T47D (cell line): ENCODE measurements at regions not wholly inside any gene's neighbourhood (a gene's known extent, or its start where the extent isn't known, plus 50 kb on each side); places are given as distances from the start of the nearest gene placed in this dataset.

Experiments used
- DNase-seq, 2 experiments: peaks; one replicate each; pipeline versions ENCODE4 v3.0.0 to v3.0.0-alpha.2; 2011 to 2012; ENCODE audit warnings: low read depth in 1 of 2, low spot score in 1 of 2
- JUND ChIP-seq: IDR thresholded peaks from 2 replicates; pipeline ENCODE4 v1.6.1; 2012; ENCODE audit warnings: low read depth
- in situ Hi-C: cut with HindIII; loops from 2 replicates; pipeline ENCODE4 v1.10.0; 2016; ENCODE audit warnings: low sequenced_read_pairs, low pct_unique_long_range_greater_than_20kb

- no peak for TF ChIP-seq JUND
- in situ Hi-C loops = no loop called here
- peak in 1 of 2 experiments; percentile 14 for DNase-seq
Observed at GRCh38 chr11:116072601-116073410, 568.6 kb upstream of the CADM1 start.

DNA sequence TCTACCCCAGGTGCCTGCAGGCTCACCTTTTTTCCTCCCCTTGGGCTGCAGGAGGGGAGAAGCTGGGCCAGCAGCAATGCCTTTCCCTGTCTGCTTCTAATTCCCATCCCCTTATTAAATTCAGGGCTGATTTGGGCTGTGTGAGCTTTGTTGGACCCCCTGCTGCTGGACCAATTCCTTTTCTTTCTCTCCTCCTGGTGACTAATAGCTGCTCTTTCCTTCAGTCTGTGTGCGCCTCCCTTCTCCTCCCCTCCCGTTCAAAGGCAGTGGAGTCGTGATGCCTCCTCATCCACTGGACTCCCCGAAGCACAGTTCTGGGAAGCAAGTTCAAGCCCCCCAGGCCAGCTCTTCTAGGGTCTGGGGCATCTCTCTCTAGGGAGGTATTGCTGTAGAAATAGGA lies 567.9 kb upstream of the CADM1 start:
- TF ChIP-seq JUND = no peak
- in situ Hi-C loops = no loop called here
- no peak for DNase-seq

GRCh38 chr11:116071241-116071640 lies 567.0 kb upstream of the CADM1 start:
- TF ChIP-seq JUND = no peak
- DNase-seq = no peak

GRCh38 chr11:116070520-116070919 lies 566.3 kb upstream of the CADM1 start:
- in situ Hi-C loops = no loop called here
- TF ChIP-seq JUND = no peak
- no peak for DNase-seq

More at GRCh38 chr11:116071241-116071640, 567.0 kb upstream of the CADM1 start:
- in situ Hi-C loops = no loop called here

DNA sequence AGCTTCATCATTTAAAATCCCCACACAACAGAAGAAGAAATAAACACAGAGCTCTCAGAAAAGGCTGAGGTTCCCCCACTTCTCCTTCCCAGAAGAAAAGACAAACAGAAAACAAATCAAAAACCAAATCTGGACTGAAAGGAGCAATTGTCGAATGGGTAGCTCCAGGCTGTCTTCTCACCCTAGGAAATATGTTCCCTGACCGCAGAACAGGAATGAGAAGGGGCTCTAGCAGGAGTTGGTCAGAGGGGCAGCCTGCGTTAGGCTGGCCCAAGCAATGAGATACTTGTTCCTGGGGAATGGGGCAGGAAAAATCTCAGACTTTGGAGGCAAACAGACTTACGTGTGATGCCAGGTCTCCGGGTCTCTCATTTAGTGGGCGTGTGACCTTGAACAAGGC lies 562.6 kb upstream of the CADM1 start:
- in situ Hi-C loops = no loop called here
- DNase-seq = no peak
- TF ChIP-seq JUND = no peak

DNA sequence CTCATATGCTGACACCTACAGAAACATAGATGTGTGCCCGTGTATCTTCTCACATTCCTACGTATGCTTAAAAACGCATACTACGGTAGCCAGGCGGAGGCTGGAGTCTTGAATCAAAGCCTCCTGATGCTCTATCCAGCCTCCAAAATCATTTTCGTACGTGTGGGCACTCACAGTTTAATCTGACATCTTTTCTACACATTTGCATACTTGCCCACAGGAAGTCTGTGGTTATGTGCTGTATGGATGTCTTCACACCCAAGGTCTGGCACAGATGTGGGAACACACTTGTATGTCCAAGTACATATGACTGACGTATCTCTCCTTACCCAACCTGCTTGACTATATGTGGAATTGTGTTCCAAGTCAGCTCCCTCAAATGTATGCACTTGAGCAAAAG lies 561.8 kb upstream of the CADM1 start:
- TF ChIP-seq JUND = no peak
- in situ Hi-C loops = no loop called here
- DNase-seq = no peak

DNA sequence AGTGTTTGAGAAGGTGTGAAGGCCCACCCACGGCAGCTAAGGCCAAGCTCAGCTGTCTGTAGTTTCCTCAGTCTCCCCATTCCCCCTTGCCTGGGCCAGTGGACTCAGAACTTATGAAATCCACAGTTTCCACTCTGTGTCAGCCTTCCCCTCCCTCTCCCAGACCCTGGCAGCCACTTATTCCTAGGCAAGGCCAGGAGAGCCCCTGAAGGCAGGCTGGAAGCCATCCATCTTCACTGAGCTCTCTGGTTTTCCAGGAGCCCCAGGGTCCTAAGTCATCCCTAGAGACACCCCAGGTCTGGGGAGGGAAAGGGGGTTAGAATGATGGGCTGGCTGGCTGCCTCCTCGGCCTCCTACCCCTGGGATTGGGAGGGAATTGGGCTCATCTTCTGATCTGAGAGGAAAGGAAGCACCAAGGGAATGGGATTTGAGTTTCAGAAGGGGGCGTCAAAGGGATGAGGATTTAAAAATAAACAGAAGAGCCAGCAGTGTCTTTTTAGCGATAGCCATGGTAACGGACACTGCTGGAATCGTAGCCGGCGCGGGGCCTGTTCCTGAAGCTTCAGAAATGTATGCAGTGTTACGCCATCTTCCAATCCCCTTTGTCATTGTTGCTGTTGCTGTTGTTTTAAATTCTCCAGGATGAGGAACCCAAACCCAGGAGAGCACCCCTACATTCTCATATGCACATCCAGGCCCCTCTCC lies 561.1 kb upstream of the CADM1 start:
- no peak for DNase-seq
- no peak for TF ChIP-seq JUND
- in situ Hi-C loops = no loop called here

DNA sequence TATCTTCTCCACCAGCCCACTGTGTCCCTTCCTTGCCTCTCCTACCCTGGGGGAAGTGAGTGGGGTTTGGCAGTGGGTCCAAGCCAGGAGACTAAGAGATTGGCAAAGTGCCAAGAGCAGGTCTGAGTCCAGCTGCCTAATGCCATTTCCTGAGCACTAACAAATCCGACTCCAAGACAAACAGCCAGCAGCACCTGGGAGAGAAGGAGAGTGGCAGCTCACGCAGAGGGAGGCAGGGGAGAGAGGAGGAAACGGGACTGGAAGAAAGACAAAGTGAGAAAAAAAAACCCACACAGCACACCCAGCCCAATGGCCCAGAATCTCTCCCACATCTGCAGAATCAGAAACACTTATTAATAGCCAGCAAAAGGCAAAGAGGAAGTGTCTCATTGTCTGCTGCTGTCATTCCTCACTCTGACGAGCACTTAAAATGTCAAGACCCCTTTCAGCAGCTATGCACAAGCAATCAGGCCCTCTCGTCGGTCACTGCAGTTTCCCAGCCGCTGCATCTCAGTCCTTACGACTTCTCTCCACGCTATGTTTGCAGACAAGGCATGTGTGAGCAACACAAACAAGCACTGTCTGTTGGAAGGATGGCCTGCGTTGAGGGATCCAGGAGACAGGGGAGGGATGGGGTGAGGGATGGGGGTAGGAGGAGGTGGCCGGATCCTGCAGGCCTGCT lies 558.4 kb upstream of the CADM1 start:
- DNase-seq = peak in 1 of 2 experiments; percentile 35
- in situ Hi-C loops = no loop called here
- no peak for TF ChIP-seq JUND

DNA sequence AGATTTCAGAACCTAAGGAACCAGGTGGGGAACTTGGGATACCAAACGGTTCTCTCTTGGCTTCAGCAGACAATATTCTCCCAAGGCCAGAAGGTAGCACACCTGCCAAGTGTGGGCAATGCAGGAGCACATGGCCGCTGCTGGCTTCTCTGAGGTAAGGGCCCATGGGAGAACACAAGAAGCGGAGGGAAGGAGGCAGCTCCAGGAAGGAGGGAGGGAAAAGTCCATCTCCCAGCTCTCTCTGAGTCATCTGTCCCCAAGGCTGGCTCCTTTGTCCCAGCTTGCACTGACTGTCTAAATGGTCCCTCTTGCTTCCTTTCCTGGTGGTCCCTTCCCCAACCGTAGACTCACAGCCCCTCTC lies 557.9 kb upstream of the CADM1 start:
- no peak for TF ChIP-seq JUND
- DNase-seq = peak in 1 of 2 experiments; percentile 10

GRCh38 chr11:116061322-116061721 lies 557.1 kb upstream of the CADM1 start:
- TF ChIP-seq JUND = no peak
- no peak for DNase-seq
- in situ Hi-C loops = no loop called here

More for the DNA sequence above, 557.9 kb upstream of the CADM1 start:
- in situ Hi-C loops = no loop called here

DNA sequence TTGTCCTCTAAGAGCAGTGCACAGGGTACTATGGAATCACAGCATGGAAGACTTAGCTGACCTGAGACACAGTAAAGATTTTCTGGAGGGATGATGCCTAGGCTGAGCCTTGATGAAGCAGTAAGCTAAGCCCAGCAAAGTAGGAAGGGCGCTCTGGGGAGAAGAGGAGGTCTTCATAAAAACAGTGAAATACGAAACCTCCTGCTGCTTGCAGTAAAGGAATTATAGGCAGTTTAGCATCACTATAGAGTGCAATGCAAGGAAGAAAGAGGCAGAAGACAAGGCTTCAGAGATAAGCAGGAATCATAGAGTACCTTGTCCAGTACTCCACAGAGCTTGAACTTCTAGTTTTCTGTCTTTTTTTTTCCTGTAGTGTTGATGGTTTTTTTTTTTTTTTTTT lies 555.7 kb upstream of the CADM1 start:
- in situ Hi-C loops = no loop called here
- no peak for DNase-seq

DNA sequence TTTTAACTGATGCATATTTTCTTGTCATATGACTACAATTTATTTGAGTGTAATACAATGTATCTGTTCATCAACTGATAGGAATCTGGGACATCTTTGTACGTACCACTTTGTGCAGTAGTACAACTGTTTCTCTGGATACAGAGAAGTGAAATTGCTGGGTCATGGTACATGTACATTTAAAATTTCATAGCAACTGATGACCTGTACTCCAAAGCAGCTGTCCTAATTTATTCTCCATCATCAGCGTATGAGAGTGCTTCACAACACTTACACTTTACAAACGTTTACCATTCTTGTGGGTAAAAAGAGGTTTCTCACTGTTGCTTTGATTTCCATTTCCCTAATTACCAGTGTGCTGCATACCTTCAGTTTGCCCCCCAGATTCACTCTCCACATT lies 552.8 kb upstream of the CADM1 start:
- in situ Hi-C loops = no loop called here
- no peak for DNase-seq
- TF ChIP-seq JUND = no peak

More for the DNA sequence above, 555.7 kb upstream of the CADM1 start:
- TF ChIP-seq JUND = no peak

- DNase-seq = no peak
- TF ChIP-seq JUND = no peak
- in situ Hi-C loops = no loop called here
Observed at GRCh38 chr11:116055064-116055463, 550.8 kb upstream of the CADM1 start.

- TF ChIP-seq JUND = no peak
- no peak for DNase-seq
- in situ Hi-C loops = no loop called here
Observed at GRCh38 chr11:116053548-116053919, 549.3 kb upstream of the CADM1 start.
